Fibroblast of lung (primary cell): ENCODE measurements at regions not wholly inside any gene's neighbourhood (a gene's known extent, or its start where the extent isn't known, plus 50 kb on each side); places are given as distances from the start of the nearest gene placed in this dataset.

Source experiments
- DNase-seq, 2 donors: peaks; one replicate each; pipeline versions ENCODE4 v3.0.0 to v3.0.0-alpha.2; 2010; ENCODE audit warnings: low read depth in 2 of 2
- H2AFZ ChIP-seq: 2 replicates; pipeline ENCODE4 v1.5.1; 2012; ENCODE audit warnings: low read length, control low read depth, inconsistent platforms
- H3K27ac ChIP-seq: 2 replicates; pipeline ENCODE4 v1.5.1; 2011; ENCODE audit warnings: low read length, control low read depth; ENCODE audit not compliant: insufficient read depth
- H3K27me3 ChIP-seq: 2 replicates; pipeline ENCODE4 v1.5.1; 2011; ENCODE audit warnings: mild to moderate bottlenecking, low read length; ENCODE audit not compliant: control insufficient read depth, insufficient read depth
- H3K36me3 ChIP-seq: 2 replicates; pipeline ENCODE4 v1.5.1; 2011; ENCODE audit warnings: low read length; ENCODE audit not compliant: control insufficient read depth, insufficient read depth
- H3K4me1 ChIP-seq: 2 replicates; pipeline ENCODE4 v1.5.1; 2011; ENCODE audit warnings: low read length; ENCODE audit not compliant: control insufficient read depth, insufficient read depth; ENCODE audit errors: extremely low read depth
- H3K4me2 ChIP-seq: 2 replicates; pipeline ENCODE4 v1.5.1; 2011; ENCODE audit warnings: low read length, control low read depth; ENCODE audit not compliant: insufficient read depth; ENCODE audit errors: extremely low read depth
- H3K4me3 ChIP-seq, 4 experiments: fragments of 200-600 bp in 1 of 4; sonication (generic) in 1 of 4; replicated peaks in 1 of 4; 2 replicates each; pipeline ENCODE4 v1.5.1; 2011 to 2016; ENCODE audit warnings: low read length in 4 of 4, low read depth in 3 of 4, mild to moderate bottlenecking in 3 of 4, control low read depth in 2 of 4, inconsistent platforms in 1 of 4, mixed read lengths in 1 of 4; ENCODE audit not compliant: insufficient read depth in 1 of 4; ENCODE audit errors: control extremely low read depth in 1 of 4
- H3K79me2 ChIP-seq: 2 replicates; pipeline ENCODE4 v1.5.1; 2012; ENCODE audit warnings: mild to moderate bottlenecking, low read length, inconsistent platforms; ENCODE audit not compliant: control insufficient read depth, insufficient read depth
- H3K9ac ChIP-seq: 2 replicates; pipeline ENCODE4 v1.5.1; 2011; ENCODE audit warnings: mild to moderate bottlenecking, low read length, control low read depth; ENCODE audit not compliant: insufficient read depth
- H3K9me3 ChIP-seq: 2 replicates; pipeline ENCODE4 v1.5.1; 2012; ENCODE audit warnings: low read depth, low read length; ENCODE audit not compliant: control insufficient read depth, insufficient read depth
- H4K20me1 ChIP-seq: 2 replicates; pipeline ENCODE4 v1.5.1; 2011; ENCODE audit warnings: low read length; ENCODE audit not compliant: control insufficient read depth, insufficient read depth; ENCODE audit errors: extremely low read depth
- CTCF ChIP-seq, 2 donors: IDR thresholded peaks in 1 of 2; conservative IDR thresholded peaks in 1 of 2; 1 replicate in 1 of 2; 2 replicates in 1 of 2; pipeline ENCODE4 v1.5.1; 2011 to 2012; ENCODE audit warnings: low read length in 2 of 2, control low read depth in 1 of 2, inconsistent platforms in 1 of 2, low read depth in 1 of 2, mild to moderate bottlenecking in 1 of 2
- EZH2 ChIP-seq: IDR thresholded peaks from 2 replicates; pipeline ENCODE4 v1.5.1; 2012; ENCODE audit warnings: low read length, control low read depth, mild to moderate bottlenecking; ENCODE audit errors: missing control alignments

GRCh38 chr18:66951750-66952149 is 347.9 kb upstream of the CDH19 start:
- Histone ChIP-seq H3K4me2 (no peak overlapping the region), H3K4me1 (no peaks in the 10 kb centered on the region), H3K27me3 (no peaks in the 10 kb centered on the region), H4K20me1 (no peaks in the 10 kb centered on the region), H3K36me3 (no peaks in the 10 kb centered on the region), H3K79me2 (no peaks in the 10 kb centered on the region), H3K9me3 (no peaks in the 10 kb centered on the region), H3K4me3 (no peak overlapping the region), H2AFZ (no peak overlapping the region), H3K27ac (no peak overlapping the region), H3K9ac (no peak overlapping the region)
- DNase-seq: no peak
- TF ChIP-seq EZH2 (no peak), CTCF (conservative IDR thresholded peaks at IDR 0.05 in 1 of 2, IDR thresholded peaks at IDR 0.05 in 1 of 2; ENCODE audit: low read depth in 1 of 2, low read length in 2 of 2) (no peak)

GRCh38 chr18:66949419-66949818 is 345.5 kb upstream of the CDH19 start:
- Histone ChIP-seq H3K4me2 (no peak overlapping the region), H3K9ac (no peak overlapping the region), H3K4me3 (no peak overlapping the region), H2AFZ (no peak overlapping the region), H3K9me3 (no peaks in the 10 kb centered on the region), H4K20me1 (no peaks in the 10 kb centered on the region), H3K27me3 (no peaks in the 10 kb centered on the region), H3K4me1 (no peaks in the 10 kb centered on the region), H3K79me2 (no peaks in the 10 kb centered on the region), H3K36me3 (no peaks in the 10 kb centered on the region), H3K27ac (no peak overlapping the region)
- TF ChIP-seq EZH2 (no peak), CTCF (conservative IDR thresholded peaks at IDR 0.05 in 1 of 2, IDR thresholded peaks at IDR 0.05 in 1 of 2; ENCODE audit: low read depth in 1 of 2, low read length in 2 of 2) (no peak)
- DNase-seq: no peak

GRCh38 chr18:66937546-66937945 is 333.7 kb upstream of the CDH19 start:
- no peak for DNase-seq
- Histone ChIP-seq H3K27me3 (no peaks in the 10 kb centered on the region), H3K9me3 (no peaks in the 10 kb centered on the region), H3K9ac (no peak overlapping the region), H3K27ac (no peak overlapping the region), H2AFZ (no peak overlapping the region), H3K4me3 (no peak overlapping the region), H3K4me1 (no peaks in the 10 kb centered on the region), H4K20me1 (no peaks in the 10 kb centered on the region), H3K4me2 (no peak overlapping the region), H3K79me2 (no peaks in the 10 kb centered on the region), H3K36me3 (no peaks in the 10 kb centered on the region)
- no peak for TF ChIP-seq EZH2
- no peak for TF ChIP-seq CTCF (conservative IDR thresholded peaks at IDR 0.05 in 1 of 2, IDR thresholded peaks at IDR 0.05 in 1 of 2; ENCODE audit: low read depth in 1 of 2, low read length in 2 of 2)
